ENCODE measurements at regions not wholly inside any gene's neighbourhood (a gene's known extent, or its start where the extent isn't known, plus 50 kb on each side); places are given as distances from the start of the nearest gene placed in this dataset.

- TF ChIP-seq ZXDB (tag by site-specific recombination; IDR thresholded peaks at IDR 0.05): no peak
- TF ChIP-seq ZNF792 (tag by site-specific recombination; IDR thresholded peaks at IDR 0.05): no peak
- no peak for TF ChIP-seq ZNF664 (tag by site-specific recombination; IDR thresholded peaks at IDR 0.05)
- TF ChIP-seq ZNF157 (tag by site-specific recombination; IDR thresholded peaks at IDR 0.05): no peak
- no peak for TF ChIP-seq ZNF571 (tag by site-specific recombination; IDR thresholded peaks at IDR 0.05)
- no peak for TF ChIP-seq ZNF362 (tag by site-specific recombination; IDR thresholded peaks at IDR 0.05)
- TF ChIP-seq ZNF335 (tag by site-specific recombination; conservative IDR thresholded peaks at IDR 0.05): no peak
- TF ChIP-seq ZNF140 (tag by site-specific recombination; IDR thresholded peaks at IDR 0.05): no peak
- no peak for TF ChIP-seq BCL11A (tag by site-specific recombination; IDR thresholded peaks at IDR 0.05; ENCODE audit: low read depth)
- TF ChIP-seq ZNF624 (tag by site-specific recombination; IDR thresholded peaks at IDR 0.05): no peak
- no peak for TF ChIP-seq ZNF23 (tag by site-specific recombination; IDR thresholded peaks at IDR 0.05; ENCODE audit: borderline replicate concordance)
- TF ChIP-seq, protein P1, sequence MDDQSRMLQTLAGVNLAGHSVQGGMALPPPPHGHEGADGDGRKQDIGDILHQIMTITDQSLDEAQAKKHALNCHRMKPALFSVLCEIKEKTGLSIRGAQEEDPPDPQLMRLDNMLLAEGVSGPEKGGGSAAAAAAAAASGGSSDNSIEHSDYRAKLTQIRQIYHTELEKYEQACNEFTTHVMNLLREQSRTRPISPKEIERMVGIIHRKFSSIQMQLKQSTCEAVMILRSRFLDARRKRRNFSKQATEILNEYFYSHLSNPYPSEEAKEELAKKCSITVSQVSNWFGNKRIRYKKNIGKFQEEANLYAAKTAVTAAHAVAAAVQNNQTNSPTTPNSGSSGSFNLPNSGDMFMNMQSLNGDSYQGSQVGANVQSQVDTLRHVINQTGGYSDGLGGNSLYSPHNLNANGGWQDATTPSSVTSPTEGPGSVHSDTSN (CRISPR knock-in tag; IDR thresholded peaks at IDR 0.05): no peak
- no peak for TF ChIP-seq ZNF596 (tag by site-specific recombination; IDR thresholded peaks at IDR 0.05)
Observed at GRCh38 chr9:11931751-11932150, 761.4 kb upstream of the TYRP1 start (continued).

- H3K36me3 ChIP-seq (ENCODE audit: control insufficient read depth in 2 of 2, insufficient read depth in 1 of 2, low read length in 2 of 2): no peaks in the 10 kb centered on the region
- H3K4me3 ChIP-seq (ENCODE audit: low read depth, low read length): no peak overlapping the region
- ChIA-PET POLR2A (no interaction called here), CTCF (no interaction called here)
- H3K27ac ChIP-seq (ENCODE audit: extremely low read depth, low read depth, low read length): no peak overlapping the region
- no peaks in the 10 kb centered on the region for H3K9me3 ChIP-seq (ENCODE audit: control insufficient read depth, insufficient read depth, low read depth, low read length)
- no peaks in the 10 kb centered on the region for H3K4me1 ChIP-seq (ENCODE audit: control insufficient read depth, insufficient read depth, low read length)
- TF ChIP-seq, protein P2, sequence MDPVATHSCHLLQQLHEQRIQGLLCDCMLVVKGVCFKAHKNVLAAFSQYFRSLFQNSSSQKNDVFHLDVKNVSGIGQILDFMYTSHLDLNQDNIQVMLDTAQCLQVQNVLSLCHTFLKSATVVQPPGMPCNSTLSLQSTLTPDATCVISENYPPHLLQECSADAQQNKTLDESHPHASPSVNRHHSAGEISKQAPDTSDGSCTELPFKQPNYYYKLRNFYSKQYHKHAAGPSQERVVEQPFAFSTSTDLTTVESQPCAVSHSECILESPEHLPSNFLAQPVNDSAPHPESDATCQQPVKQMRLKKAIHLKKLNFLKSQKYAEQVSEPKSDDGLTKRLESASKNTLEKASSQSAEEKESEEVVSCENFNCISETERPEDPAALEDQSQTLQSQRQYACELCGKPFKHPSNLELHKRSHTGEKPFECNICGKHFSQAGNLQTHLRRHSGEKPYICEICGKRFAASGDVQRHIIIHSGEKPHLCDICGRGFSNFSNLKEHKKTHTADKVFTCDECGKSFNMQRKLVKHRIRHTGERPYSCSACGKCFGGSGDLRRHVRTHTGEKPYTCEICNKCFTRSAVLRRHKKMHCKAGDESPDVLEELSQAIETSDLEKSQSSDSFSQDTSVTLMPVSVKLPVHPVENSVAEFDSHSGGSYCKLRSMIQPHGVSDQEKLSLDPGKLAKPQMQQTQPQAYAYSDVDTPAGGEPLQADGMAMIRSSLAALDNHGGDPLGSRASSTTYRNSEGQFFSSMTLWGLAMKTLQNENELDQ (tag by site-specific recombination; IDR thresholded peaks at IDR 0.05; ENCODE audit: low read depth): no peak
- peak; percentile 47; the same call in 1 of the 2 replicates for TF ChIP-seq ZNF660 (tag by site-specific recombination; IDR thresholded peaks at IDR 0.05)
- TF ChIP-seq ZNF549 (tag by site-specific recombination; IDR thresholded peaks at IDR 0.05): no peak
- TF ChIP-seq ZNF202 (tag by site-specific recombination; IDR thresholded peaks at IDR 0.05; ENCODE audit: borderline replicate concordance): no peak
- TF ChIP-seq ZNF26 (tag by site-specific recombination; IDR thresholded peaks at IDR 0.05): no peak
- no peak for TF ChIP-seq ZNF768 (tag by site-specific recombination; IDR thresholded peaks at IDR 0.05)
- TF ChIP-seq ZNF302 (tag by site-specific recombination; IDR thresholded peaks at IDR 0.05; ENCODE audit: low read depth): no peak
- TF ChIP-seq PRDM4 (tag by site-specific recombination; IDR thresholded peaks at IDR 0.05): no peak
- TF ChIP-seq ZBTB20 (tag by site-specific recombination; IDR thresholded peaks at IDR 0.05): no peak
- TF ChIP-seq ZNF518A (tag by site-specific recombination; conservative IDR thresholded peaks at IDR 0.05; ENCODE audit: low read depth): peak; percentile 28; the same call in 1 of the 2 replicates
- no peak for TF ChIP-seq IKZF3 (tag by site-specific recombination; IDR thresholded peaks at IDR 0.05)
- TF ChIP-seq ZNF624 (tag by site-specific recombination; IDR thresholded peaks at IDR 0.05): no peak
Observed at GRCh38 chr9:11933926-11934325, 759.3 kb upstream of the TYRP1 start.

Data from HEK293 (cell line).